Neuron (in vitro differentiated cells): ENCODE measurements at regions not wholly inside any gene's neighbourhood (a gene's known extent, or its start where the extent isn't known, plus 50 kb on each side); places are given as distances from the start of the nearest gene placed in this dataset.
A peak's percentile ranks its signal among the peaks of the same experiment; 100 is the strongest.

Experiments
- H2AFZ ChIP-seq: one replicate; pipeline ENCODE4 v1.6.1; 2013; ENCODE audit warnings: low read depth, mild to moderate bottlenecking, inconsistent platforms, low read length, moderate library complexity
- H3K27me3 ChIP-seq: one replicate; pipeline ENCODE4 v1.6.1; 2013; ENCODE audit warnings: low read length; ENCODE audit not compliant: insufficient read depth
- H3K36me3 ChIP-seq: one replicate; pipeline ENCODE4 v1.6.1; 2013; ENCODE audit warnings: low read length; ENCODE audit not compliant: insufficient read depth
- H3K4me1 ChIP-seq: one replicate; pipeline ENCODE4 v1.6.1; 2013; ENCODE audit warnings: low read length; ENCODE audit not compliant: insufficient read depth
- H3K4me3 ChIP-seq: 2 replicates; pipeline ENCODE4 v1.5.1; 2013; ENCODE audit warnings: mild to moderate bottlenecking, low read length, moderate library complexity
- H3K9me3 ChIP-seq: one replicate; pipeline ENCODE4 v1.6.1; 2013; ENCODE audit warnings: low read length

DNA sequence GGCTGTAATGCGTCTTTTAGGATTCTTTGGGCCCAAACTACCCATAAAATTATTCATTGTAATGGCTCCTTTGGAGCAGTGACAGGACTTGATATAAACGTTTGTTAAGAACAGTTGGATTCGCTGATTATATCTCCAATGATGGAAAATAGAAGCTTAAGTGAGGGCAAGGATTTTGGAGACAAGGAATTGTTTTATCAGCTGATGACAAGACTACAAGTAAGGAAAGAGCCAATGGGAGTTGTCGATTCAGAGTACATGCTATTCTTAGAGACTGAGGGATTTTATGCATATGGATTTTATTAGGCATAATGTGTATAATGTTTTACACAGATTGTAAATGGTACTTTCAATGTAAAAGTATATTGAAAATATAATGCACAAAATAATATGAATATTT is 425.5 kb upstream of the RIOK2 start:
- no peaks in the 10 kb centered on the region for H3K9me3 ChIP-seq
- H3K4me3 ChIP-seq: no peak overlapping the region
- H3K4me1 ChIP-seq: no peaks in the 10 kb centered on the region
- H3K36me3 ChIP-seq: no peaks in the 10 kb centered on the region
- no peaks in the 10 kb centered on the region for H3K27me3 ChIP-seq
- no peak overlapping the region for H2AFZ ChIP-seq

DNA sequence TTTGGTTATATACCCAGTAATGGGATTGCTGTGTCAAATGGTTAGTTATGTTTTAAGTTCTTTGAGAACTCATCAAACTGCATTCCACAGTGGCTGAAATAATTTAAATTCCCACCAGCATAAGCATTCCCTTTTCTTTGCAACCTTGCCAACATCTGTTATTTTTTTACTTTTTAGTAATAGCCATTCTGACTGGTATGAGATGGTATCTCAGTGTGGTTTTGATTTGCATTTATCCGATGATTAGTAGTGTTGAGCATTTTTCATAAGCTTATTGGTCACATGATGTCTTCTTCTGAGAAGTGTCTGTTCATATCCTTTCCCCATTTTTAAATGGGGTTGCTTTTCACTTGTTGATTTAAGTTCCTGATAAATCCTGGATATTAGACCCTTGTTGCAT is 435.7 kb upstream of the RIOK2 start:
- H3K9me3 ChIP-seq: no peaks in the 10 kb centered on the region
- H3K36me3 ChIP-seq: no peaks in the 10 kb centered on the region
- no peaks in the 10 kb centered on the region for H3K27me3 ChIP-seq
- no peaks in the 10 kb centered on the region for H3K4me1 ChIP-seq
- no peak overlapping the region for H3K4me3 ChIP-seq
- H2AFZ ChIP-seq: no peak overlapping the region

- Histone ChIP-seq H3K9me3 (no peaks in the 10 kb centered on the region), H3K36me3 (no peaks in the 10 kb centered on the region), H2AFZ (no peak overlapping the region), H3K27me3 (no peaks in the 10 kb centered on the region), H3K4me3 (no peak overlapping the region), H3K4me1 (peaks cover 15% of the 10 kb centered on the region)
These were observed 440.4 kb upstream of the RIOK2 start for GRCh38 chr5:97623441-97623840.

DNA sequence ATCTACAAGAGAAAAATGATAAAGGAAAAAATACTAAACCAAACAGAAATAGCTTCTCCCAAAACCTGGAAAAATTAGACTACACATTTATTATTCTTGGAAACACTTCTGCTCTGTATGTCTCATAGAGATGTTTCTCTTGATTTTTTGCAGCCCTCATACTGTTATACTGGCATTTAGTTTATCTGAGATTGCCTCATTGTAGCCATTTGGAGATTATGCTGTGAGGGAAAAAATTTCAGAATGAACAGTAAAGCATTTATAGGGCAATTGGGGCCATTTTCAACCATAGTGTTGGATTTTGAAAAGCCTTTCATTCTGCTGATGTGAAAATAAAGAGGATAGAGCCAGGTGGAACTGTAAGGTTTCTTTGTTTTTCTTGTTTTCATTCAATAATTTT is 441.8 kb upstream of the RIOK2 start:
- no peak overlapping the region for H3K4me3 ChIP-seq
- H3K9me3 ChIP-seq: no peaks in the 10 kb centered on the region
- no peaks in the 10 kb centered on the region for H3K27me3 ChIP-seq

GRCh38 chr5:97627272-97627671 is 444.2 kb upstream of the RIOK2 start:
- peak overlapping the region; percentile 80 for H2AFZ ChIP-seq
- no peaks in the 10 kb centered on the region for H3K27me3 ChIP-seq
- no peaks in the 10 kb centered on the region for H3K9me3 ChIP-seq
- peaks cover 24% of the 10 kb centered on the region for H3K4me1 ChIP-seq
- no peak overlapping the region for H3K4me3 ChIP-seq
- no peaks in the 10 kb centered on the region for H3K36me3 ChIP-seq

More for the DNA sequence above, 441.8 kb upstream of the RIOK2 start:
- Histone ChIP-seq H3K4me1 (peaks cover 23% of the 10 kb centered on the region), H2AFZ (no peak overlapping the region), H3K36me3 (no peaks in the 10 kb centered on the region)

GRCh38 chr5:97628031-97628430 is 445.0 kb upstream of the RIOK2 start:
- H3K27me3 ChIP-seq: no peaks in the 10 kb centered on the region
- H3K36me3 ChIP-seq: no peaks in the 10 kb centered on the region
- no peaks in the 10 kb centered on the region for H3K9me3 ChIP-seq
- peak overlapping the region; percentile 44 for H3K4me3 ChIP-seq
- H3K4me1 ChIP-seq: peaks cover 24% of the 10 kb centered on the region
- H2AFZ ChIP-seq: peak overlapping the region; percentile 80

- H2AFZ ChIP-seq: peak overlapping the region; percentile 80
- H3K4me1 ChIP-seq: peaks cover 24% of the 10 kb centered on the region
- peak overlapping the region; percentile 44 for H3K4me3 ChIP-seq
- H3K9me3 ChIP-seq: no peaks in the 10 kb centered on the region
- no peaks in the 10 kb centered on the region for H3K27me3 ChIP-seq
- no peaks in the 10 kb centered on the region for H3K36me3 ChIP-seq
These were observed 445.8 kb upstream of the RIOK2 start for GRCh38 chr5:97628807-97629206.

DNA sequence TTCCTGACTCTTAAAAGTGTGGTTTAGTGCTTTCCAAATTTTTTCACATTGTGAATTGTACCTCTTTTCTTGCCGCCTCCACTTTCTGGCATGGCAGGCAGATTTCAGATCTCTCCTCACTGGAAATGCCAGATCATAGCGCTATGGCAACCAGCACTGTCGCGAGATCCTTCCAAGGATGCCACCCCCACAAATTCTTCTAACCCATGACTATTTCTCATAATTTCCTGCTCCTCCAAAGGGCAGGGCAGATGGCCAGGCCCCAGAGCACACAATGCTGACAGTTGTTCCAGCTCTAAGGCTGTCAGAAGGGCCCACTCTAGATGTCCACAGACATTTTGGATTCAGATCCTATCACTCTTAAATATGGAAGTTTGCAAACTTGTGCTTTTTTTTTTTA is 446.2 kb upstream of the RIOK2 start:
- Histone ChIP-seq H3K27me3 (no peaks in the 10 kb centered on the region), H2AFZ (peak overlapping the region; percentile 80), H3K9me3 (no peaks in the 10 kb centered on the region), H3K4me3 (peak overlapping the region; percentile 44), H3K36me3 (no peaks in the 10 kb centered on the region), H3K4me1 (peaks cover 24% of the 10 kb centered on the region)

DNA sequence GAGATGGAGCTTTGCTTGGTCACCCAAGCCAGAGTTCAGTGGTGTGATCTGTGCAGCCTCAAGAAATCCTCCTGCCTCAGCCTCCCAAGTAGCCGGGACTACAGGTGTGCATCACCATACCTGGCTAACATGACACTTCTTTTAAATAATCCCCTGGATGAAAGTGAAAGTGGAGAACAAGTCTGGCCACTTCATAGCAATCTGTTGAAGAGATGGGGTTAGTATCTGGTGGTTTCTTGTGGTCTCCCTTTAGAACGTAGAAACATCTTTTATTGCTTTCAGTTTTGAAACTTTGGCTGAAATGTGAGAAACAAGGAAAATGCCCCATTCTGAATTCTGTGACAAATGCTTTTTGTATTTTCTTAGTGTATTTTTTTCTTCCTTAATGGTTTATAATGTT is 452.5 kb upstream of the RIOK2 start:
- Histone ChIP-seq H3K4me1 (no peaks in the 10 kb centered on the region), H3K27me3 (no peaks in the 10 kb centered on the region), H3K36me3 (no peaks in the 10 kb centered on the region), H3K4me3 (no peak overlapping the region), H2AFZ (no peak overlapping the region), H3K9me3 (peaks cover 2% of the 10 kb centered on the region)

DNA sequence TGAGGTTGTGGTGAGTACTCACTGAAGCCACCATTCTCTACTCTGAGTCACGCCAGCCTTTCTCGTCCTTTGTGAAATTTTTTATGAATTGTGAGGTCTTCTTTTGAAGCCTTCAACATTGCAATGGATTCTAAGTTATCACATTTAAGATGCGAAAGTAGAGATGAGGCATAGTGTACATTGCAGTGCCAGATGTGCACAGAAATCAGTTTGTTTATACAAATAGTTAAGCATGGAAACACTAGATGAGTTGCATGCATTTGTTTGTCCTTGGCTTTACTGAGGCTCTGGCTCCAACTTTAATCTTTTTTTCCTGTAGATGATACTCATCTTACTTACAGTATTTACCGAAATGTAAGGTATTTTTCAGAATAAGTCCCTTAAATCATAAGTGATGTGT is 453.7 kb upstream of the RIOK2 start:
- Histone ChIP-seq H3K9me3 (peaks cover 2% of the 10 kb centered on the region), H3K4me3 (no peak overlapping the region), H3K36me3 (no peaks in the 10 kb centered on the region), H2AFZ (no peak overlapping the region), H3K27me3 (no peaks in the 10 kb centered on the region), H3K4me1 (no peaks in the 10 kb centered on the region)

DNA sequence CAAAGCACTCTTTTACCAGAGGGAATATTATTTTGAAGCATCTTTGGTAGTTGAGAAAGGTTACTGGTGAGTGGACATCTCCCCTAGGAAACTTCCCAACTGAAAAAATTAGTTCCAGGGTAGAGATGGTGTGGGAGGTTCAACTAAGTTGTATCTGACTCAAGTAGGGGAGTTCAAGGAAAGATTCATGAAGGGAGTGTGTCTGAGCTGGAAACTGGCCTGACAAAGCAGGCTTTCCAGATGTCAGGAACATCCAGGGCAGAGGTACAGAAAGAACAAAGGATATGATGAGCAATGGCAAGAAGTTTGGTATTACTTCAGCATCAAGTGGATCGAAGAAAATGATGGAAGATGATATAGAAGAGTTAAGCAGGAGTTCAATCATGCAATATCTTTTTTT is 458.0 kb upstream of the RIOK2 start:
- no peak overlapping the region for H3K4me3 ChIP-seq
- no peaks in the 10 kb centered on the region for H3K4me1 ChIP-seq
- H2AFZ ChIP-seq: no peak overlapping the region
- no peaks in the 10 kb centered on the region for H3K27me3 ChIP-seq
- peaks cover 3% of the 10 kb centered on the region for H3K9me3 ChIP-seq
- H3K36me3 ChIP-seq: no peaks in the 10 kb centered on the region

- Histone ChIP-seq H2AFZ (no peak overlapping the region), H3K4me3 (no peak overlapping the region), H3K4me1 (no peaks in the 10 kb centered on the region), H3K36me3 (no peaks in the 10 kb centered on the region), H3K9me3 (peaks cover 3% of the 10 kb centered on the region), H3K27me3 (no peaks in the 10 kb centered on the region)
These were observed 461.2 kb upstream of the RIOK2 start for GRCh38 chr5:97644206-97644605.

GRCh38 chr5:97644896-97645295 is 461.8 kb upstream of the RIOK2 start:
- Histone ChIP-seq H3K4me1 (no peaks in the 10 kb centered on the region), H3K4me3 (no peak overlapping the region), H2AFZ (no peak overlapping the region), H3K27me3 (no peaks in the 10 kb centered on the region), H3K9me3 (peaks cover 3% of the 10 kb centered on the region), H3K36me3 (no peaks in the 10 kb centered on the region)

GRCh38 chr5:97657239-97657638 is 474.2 kb upstream of the RIOK2 start:
- Histone ChIP-seq H3K4me3 (no peak overlapping the region), H3K9me3 (no peaks in the 10 kb centered on the region), H2AFZ (no peak overlapping the region), H3K36me3 (no peaks in the 10 kb centered on the region), H3K4me1 (no peaks in the 10 kb centered on the region), H3K27me3 (no peaks in the 10 kb centered on the region)
